ENCODE measurements at regions not wholly inside any gene's neighbourhood (a gene's known extent, or its start where the extent isn't known, plus 50 kb on each side); places are given as distances from the start of the nearest gene placed in this dataset.

DNA sequence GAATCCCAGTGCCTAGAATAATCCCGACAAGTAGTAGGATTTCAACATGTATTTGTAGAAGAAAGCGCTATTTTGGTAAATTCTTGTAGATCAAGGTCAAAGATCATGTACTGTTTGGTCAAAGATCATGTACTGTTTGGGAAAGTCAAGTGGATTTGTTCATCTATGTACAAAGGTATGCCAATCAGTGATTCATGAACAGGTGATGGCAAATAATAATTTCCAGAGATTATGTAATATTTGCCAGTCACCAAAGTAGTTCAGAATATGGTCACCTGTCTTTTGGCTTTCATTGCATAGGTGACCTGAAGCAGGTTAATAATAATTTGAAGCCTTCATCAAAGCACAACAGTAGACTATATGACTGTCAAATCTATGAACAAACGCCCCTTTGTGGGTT, 398.2 kb downstream of the EFNA5 start:
- Histone ChIP-seq H3K27ac (no peak overlapping the region), H3K9me3 (no peaks in the 10 kb centered on the region), H3K27me3 (no peaks in the 10 kb centered on the region), H3K4me3 (no peak overlapping the region), H3K4me1 (no peaks in the 10 kb centered on the region), H3K36me3 (no peaks in the 10 kb centered on the region)
- intact Hi-C loops (cut with DNase I): no loop called here
- TF ChIP-seq POLR2AphosphoS5 (IDR thresholded peaks at IDR 0.05) (no peak), POLR2A (IDR thresholded peaks at IDR 0.05) (no peak), EP300 (IDR thresholded peaks at IDR 0.05) (no peak)
- TF ChIP-seq, protein P1, sequence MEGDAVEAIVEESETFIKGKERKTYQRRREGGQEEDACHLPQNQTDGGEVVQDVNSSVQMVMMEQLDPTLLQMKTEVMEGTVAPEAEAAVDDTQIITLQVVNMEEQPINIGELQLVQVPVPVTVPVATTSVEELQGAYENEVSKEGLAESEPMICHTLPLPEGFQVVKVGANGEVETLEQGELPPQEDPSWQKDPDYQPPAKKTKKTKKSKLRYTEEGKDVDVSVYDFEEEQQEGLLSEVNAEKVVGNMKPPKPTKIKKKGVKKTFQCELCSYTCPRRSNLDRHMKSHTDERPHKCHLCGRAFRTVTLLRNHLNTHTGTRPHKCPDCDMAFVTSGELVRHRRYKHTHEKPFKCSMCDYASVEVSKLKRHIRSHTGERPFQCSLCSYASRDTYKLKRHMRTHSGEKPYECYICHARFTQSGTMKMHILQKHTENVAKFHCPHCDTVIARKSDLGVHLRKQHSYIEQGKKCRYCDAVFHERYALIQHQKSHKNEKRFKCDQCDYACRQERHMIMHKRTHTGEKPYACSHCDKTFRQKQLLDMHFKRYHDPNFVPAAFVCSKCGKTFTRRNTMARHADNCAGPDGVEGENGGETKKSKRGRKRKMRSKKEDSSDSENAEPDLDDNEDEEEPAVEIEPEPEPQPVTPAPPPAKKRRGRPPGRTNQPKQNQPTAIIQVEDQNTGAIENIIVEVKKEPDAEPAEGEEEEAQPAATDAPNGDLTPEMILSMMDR (IDR thresholded peaks at IDR 0.05): no peak
- DNase-seq: no peak
- WGBS, 2 donors: 85 to 91% methylated on average over 3 of the region's 3 CpGs

DNA sequence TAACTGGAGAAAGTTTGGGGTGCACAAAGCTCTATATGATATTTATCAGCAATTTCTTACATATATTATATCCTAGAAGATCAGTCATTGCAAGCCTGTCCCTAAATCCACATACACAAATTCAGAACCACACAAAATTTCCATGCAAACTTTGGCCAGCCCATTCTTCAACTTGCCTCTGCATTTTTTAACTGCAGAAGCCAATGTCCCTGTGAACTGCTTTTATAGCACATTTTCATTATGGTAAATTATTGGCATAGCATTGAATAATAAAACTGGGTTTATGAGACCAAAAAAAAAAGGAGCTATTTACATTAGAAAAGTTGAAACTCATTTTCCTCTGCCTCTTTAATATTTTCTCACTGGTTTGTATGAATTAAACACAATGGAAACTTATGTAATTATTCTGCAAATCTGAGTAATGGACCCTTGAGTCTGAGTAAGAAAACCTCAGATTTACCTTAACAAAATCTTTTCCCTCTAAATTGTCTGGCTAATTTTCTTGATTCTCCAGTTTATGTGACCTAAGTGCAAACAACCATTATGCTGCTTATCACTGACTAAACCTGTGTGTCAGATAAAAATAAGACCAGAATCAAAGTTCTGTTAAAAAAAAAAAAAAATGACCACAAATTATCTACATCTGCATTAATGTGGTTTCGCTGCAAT, 398.9 kb downstream of the EFNA5 start:
- no peaks in the 10 kb centered on the region for H3K9me3 ChIP-seq
- H3K4me1 ChIP-seq: no peaks in the 10 kb centered on the region
- no peak overlapping the region for H3K27ac ChIP-seq
- 81 to 88% methylated on average over 1 of the region's 1 CpG for WGBS, 2 donors
- H3K4me3 ChIP-seq: no peak overlapping the region
- no peaks in the 10 kb centered on the region for H3K27me3 ChIP-seq
- H3K36me3 ChIP-seq: no peaks in the 10 kb centered on the region
- intact Hi-C loops (cut with DNase I): no loop called here
- TF ChIP-seq POLR2A (IDR thresholded peaks at IDR 0.05) (no peak), EP300 (IDR thresholded peaks at IDR 0.05) (no peak), POLR2AphosphoS5 (IDR thresholded peaks at IDR 0.05) (no peak)
- TF ChIP-seq, protein P1 (IDR thresholded peaks at IDR 0.05): no peak
- DNase-seq: no peak

DNA sequence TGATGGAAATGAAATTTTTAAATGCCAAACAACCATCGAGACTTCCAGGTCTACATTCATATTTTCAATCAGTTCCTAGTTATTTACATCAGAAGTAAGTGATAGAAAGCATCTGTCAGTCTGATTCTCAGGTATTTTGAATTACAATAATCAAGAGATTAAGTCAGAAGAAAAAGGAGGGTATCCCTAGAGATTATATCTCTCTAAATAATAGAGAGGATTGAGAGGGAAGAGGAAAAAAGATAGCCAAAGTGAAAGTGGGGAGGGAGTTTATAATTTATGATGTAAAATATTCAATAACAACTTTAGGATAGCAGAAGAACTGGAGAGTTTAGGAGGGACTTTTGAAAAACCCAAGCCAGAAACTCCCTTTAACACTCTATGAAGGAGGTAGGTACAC, 400.2 kb downstream of the EFNA5 start:
- intact Hi-C loops (cut with DNase I): no loop called here
- Histone ChIP-seq H3K27ac (no peak overlapping the region), H3K9me3 (no peaks in the 10 kb centered on the region), H3K4me3 (no peak overlapping the region), H3K4me1 (no peaks in the 10 kb centered on the region), H3K36me3 (no peaks in the 10 kb centered on the region), H3K27me3 (no peaks in the 10 kb centered on the region)
- DNase-seq: no peak
- TF ChIP-seq POLR2AphosphoS5 (IDR thresholded peaks at IDR 0.05): no peak
- no peak for TF ChIP-seq EP300 (IDR thresholded peaks at IDR 0.05)
- TF ChIP-seq POLR2A (IDR thresholded peaks at IDR 0.05): no peak
- TF ChIP-seq, protein P1 (IDR thresholded peaks at IDR 0.05): no peak
- 88 to 93% methylated on average over 1 of the region's 1 CpG for WGBS, 2 donors

DNA sequence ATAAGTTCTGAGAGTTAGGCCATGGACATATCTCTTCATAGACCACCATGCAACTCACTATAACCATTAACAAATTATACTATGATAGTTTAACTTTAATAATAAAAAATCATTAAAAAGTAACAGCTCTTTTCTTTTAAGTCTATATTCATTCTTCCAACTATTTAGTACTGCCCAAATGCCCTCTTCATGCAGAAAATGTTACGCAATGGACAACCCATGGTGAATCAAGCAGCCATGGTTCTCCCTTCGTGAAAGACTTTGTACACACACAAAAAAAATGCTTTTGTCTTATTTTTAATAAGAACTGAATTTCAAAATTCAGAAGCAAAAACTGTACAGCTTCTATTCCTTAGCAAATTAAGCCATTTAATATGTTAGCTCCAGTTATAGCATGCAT, 401.1 kb downstream of the EFNA5 start:
- Histone ChIP-seq H3K4me1 (no peaks in the 10 kb centered on the region), H3K4me3 (no peak overlapping the region), H3K36me3 (no peaks in the 10 kb centered on the region), H3K9me3 (no peaks in the 10 kb centered on the region), H3K27ac (no peak overlapping the region), H3K27me3 (no peaks in the 10 kb centered on the region)
- WGBS, 2 donors: 89% methylated on average over 2 of the region's 2 CpGs
- DNase-seq: no peak
- intact Hi-C loops (cut with DNase I): no loop called here
- TF ChIP-seq, protein P1 (IDR thresholded peaks at IDR 0.05): no peak
- TF ChIP-seq POLR2A (IDR thresholded peaks at IDR 0.05): no peak
- no peak for TF ChIP-seq POLR2AphosphoS5 (IDR thresholded peaks at IDR 0.05)
- no peak for TF ChIP-seq EP300 (IDR thresholded peaks at IDR 0.05)

- no peaks in the 10 kb centered on the region for H3K36me3 ChIP-seq
- H3K4me3 ChIP-seq: no peak overlapping the region
- no peak overlapping the region for H3K27ac ChIP-seq
- 90 to 94% methylated on average over 2 of the region's 2 CpGs for WGBS, 2 donors
- no peak for DNase-seq
- H3K4me1 ChIP-seq: no peaks in the 10 kb centered on the region
- intact Hi-C loops (cut with DNase I): no loop called here
- H3K27me3 ChIP-seq: no peaks in the 10 kb centered on the region
- H3K9me3 ChIP-seq: no peaks in the 10 kb centered on the region
- TF ChIP-seq EP300 (IDR thresholded peaks at IDR 0.05): no peak
- no peak for TF ChIP-seq POLR2A (IDR thresholded peaks at IDR 0.05)
- TF ChIP-seq POLR2AphosphoS5 (IDR thresholded peaks at IDR 0.05): no peak
- TF ChIP-seq, protein P1 (IDR thresholded peaks at IDR 0.05): no peak
Measured at GRCh38 chr5:107269256-107269655, 401.5 kb downstream of the EFNA5 start.

All from sigmoid colon (tissue), 6 donors.